ENCODE measurements at regions not wholly inside any gene's neighbourhood (a gene's known extent, or its start where the extent isn't known, plus 50 kb on each side); places are given as distances from the start of the nearest gene placed in this dataset.

DNA sequence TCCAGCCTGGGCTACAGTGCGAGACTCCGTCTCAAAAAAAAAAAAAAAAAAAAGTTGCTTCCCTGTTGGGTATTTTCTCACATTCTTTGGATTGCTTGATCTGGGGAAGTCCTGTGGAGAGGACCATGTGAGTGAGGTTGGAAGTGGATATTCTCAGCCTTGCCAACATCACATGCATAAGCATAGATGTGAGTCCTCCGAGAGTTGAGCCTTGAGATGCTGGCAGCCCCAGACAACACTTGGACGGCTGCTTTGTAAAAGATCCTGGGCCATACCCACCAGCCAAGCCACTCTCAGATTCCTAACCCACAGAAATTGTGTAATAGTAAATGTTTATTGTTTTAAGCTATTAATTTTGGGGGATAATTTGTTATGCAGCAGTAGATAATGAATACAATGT lies 1570.0 kb upstream of the GOT2 start:
- no peaks in the 10 kb centered on the region for H3K9me3 ChIP-seq (ENCODE audit: control insufficient read depth, insufficient read depth, low read depth, low read length)
- intact Hi-C loops (cut with micrococcal nuclease; ENCODE audit: unreplicated experiment) = no loop called here
- no TSS peak for BruUV-seq (replicated peaks)
- ChIA-PET POLR2A (no interaction called here), CTCF (no interaction called here)
- H3K4me1 ChIP-seq (ENCODE audit: control insufficient read depth, insufficient read depth, low read length) = no peaks in the 10 kb centered on the region
- TF ChIP-seq SIN3A (IDR thresholded peaks at IDR 0.05; ENCODE audit: borderline replicate concordance, insufficient read depth, low read depth, low read length) (no peak), TCF7L2 (IDR thresholded peaks at IDR 0.05; ENCODE audit: low read depth, low read length) (no peak)
- TF ChIP-seq, protein P1, sequence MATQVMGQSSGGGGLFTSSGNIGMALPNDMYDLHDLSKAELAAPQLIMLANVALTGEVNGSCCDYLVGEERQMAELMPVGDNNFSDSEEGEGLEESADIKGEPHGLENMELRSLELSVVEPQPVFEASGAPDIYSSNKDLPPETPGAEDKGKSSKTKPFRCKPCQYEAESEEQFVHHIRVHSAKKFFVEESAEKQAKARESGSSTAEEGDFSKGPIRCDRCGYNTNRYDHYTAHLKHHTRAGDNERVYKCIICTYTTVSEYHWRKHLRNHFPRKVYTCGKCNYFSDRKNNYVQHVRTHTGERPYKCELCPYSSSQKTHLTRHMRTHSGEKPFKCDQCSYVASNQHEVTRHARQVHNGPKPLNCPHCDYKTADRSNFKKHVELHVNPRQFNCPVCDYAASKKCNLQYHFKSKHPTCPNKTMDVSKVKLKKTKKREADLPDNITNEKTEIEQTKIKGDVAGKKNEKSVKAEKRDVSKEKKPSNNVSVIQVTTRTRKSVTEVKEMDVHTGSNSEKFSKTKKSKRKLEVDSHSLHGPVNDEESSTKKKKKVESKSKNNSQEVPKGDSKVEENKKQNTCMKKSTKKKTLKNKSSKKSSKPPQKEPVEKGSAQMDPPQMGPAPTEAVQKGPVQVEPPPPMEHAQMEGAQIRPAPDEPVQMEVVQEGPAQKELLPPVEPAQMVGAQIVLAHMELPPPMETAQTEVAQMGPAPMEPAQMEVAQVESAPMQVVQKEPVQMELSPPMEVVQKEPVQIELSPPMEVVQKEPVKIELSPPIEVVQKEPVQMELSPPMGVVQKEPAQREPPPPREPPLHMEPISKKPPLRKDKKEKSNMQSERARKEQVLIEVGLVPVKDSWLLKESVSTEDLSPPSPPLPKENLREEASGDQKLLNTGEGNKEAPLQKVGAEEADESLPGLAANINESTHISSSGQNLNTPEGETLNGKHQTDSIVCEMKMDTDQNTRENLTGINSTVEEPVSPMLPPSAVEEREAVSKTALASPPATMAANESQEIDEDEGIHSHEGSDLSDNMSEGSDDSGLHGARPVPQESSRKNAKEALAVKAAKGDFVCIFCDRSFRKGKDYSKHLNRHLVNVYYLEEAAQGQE (IDR thresholded peaks at IDR 0.05; ENCODE audit: insufficient read depth in 1 of 2, low read depth in 2 of 2, low read length in 1 of 2) = no peak
- no peak overlapping the region for H3K27ac ChIP-seq (ENCODE audit: low read length)
- no peak for DNase-seq (ENCODE audit: low read depth, low spot score)
- no peaks in the 10 kb centered on the region for H3K27me3 ChIP-seq (ENCODE audit: control insufficient read depth, insufficient read depth, low read length)
- H3K4me3 ChIP-seq (ENCODE audit: low read depth in 2 of 2, low read length in 2 of 2) = no peak overlapping the region
- ATAC-seq = no peak
- in situ Hi-C loops (cut with HindIII; ENCODE audit: low pct_unique_long_range_greater_than_20kb, low sequenced_read_pairs) = no loop called here
- H3K36me3 ChIP-seq (ENCODE audit: control insufficient read depth, insufficient read depth, low read length) = no peaks in the 10 kb centered on the region

DNA sequence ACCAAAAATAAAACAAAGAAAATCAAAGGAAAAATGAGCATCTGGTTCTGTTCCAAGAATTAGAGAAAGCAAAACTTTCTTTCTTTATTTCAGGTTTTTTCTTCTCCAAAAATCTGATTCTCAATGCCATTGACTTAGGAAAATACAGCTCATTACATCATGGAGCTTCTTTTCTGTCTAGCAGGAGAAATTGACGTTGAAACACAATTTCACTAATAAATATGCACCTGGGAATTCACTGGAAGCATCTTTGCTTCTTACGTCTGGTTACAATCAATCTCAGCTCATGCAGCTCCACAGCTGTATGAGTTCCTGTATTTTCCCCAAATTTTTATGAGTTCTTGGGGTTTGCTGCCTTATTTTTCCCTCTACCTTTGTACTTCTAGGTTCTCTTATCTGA lies 1568.6 kb upstream of the GOT2 start:
- no peaks in the 10 kb centered on the region for H3K36me3 ChIP-seq (ENCODE audit: control insufficient read depth, insufficient read depth, low read length)
- CTCF ChIA-PET = no interaction called here
- TF ChIP-seq, protein P2, sequence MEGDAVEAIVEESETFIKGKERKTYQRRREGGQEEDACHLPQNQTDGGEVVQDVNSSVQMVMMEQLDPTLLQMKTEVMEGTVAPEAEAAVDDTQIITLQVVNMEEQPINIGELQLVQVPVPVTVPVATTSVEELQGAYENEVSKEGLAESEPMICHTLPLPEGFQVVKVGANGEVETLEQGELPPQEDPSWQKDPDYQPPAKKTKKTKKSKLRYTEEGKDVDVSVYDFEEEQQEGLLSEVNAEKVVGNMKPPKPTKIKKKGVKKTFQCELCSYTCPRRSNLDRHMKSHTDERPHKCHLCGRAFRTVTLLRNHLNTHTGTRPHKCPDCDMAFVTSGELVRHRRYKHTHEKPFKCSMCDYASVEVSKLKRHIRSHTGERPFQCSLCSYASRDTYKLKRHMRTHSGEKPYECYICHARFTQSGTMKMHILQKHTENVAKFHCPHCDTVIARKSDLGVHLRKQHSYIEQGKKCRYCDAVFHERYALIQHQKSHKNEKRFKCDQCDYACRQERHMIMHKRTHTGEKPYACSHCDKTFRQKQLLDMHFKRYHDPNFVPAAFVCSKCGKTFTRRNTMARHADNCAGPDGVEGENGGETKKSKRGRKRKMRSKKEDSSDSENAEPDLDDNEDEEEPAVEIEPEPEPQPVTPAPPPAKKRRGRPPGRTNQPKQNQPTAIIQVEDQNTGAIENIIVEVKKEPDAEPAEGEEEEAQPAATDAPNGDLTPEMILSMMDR (IDR thresholded peaks at IDR 0.05) = no peak
- TF ChIP-seq TCF7L2 (IDR thresholded peaks at IDR 0.05; ENCODE audit: low read depth, low read length) (no peak), SIN3A (IDR thresholded peaks at IDR 0.05; ENCODE audit: borderline replicate concordance, insufficient read depth, low read depth, low read length) (no peak), POLR2AphosphoS5 (IDR thresholded peaks at IDR 0.05; ENCODE audit: low read depth, low read length) (no peak)
- TF ChIP-seq, protein P1 (IDR thresholded peaks at IDR 0.05; ENCODE audit: insufficient read depth in 1 of 2, low read depth in 2 of 2, low read length in 1 of 2) = no peak
- POLR2A ChIA-PET = no interaction called here
- H3K4me1 ChIP-seq (ENCODE audit: control insufficient read depth, insufficient read depth, low read length) = no peaks in the 10 kb centered on the region
- no TSS peak for BruUV-seq (replicated peaks)
- intact Hi-C loops (cut with micrococcal nuclease; ENCODE audit: unreplicated experiment) (no loop called here), in situ Hi-C loops (cut with HindIII; ENCODE audit: low pct_unique_long_range_greater_than_20kb, low sequenced_read_pairs) (no loop called here)
- H3K27ac ChIP-seq (ENCODE audit: low read length) = no peak overlapping the region
- no peak overlapping the region for H3K4me3 ChIP-seq (ENCODE audit: low read depth in 2 of 2, low read length in 2 of 2)
- ATAC-seq (no peak), DNase-seq (ENCODE audit: low read depth, low spot score) (no peak)
- H3K9me3 ChIP-seq (ENCODE audit: control insufficient read depth, insufficient read depth, low read depth, low read length) = no peaks in the 10 kb centered on the region
- H3K27me3 ChIP-seq (ENCODE audit: control insufficient read depth, insufficient read depth, low read length) = no peaks in the 10 kb centered on the region

All from Panc1 (cell line).